ENCODE measurements at regions not wholly inside any gene's neighbourhood (a gene's known extent, or its start where the extent isn't known, plus 50 kb on each side); places are given as distances from the start of the nearest gene placed in this dataset.

- TF ChIP-seq CTCF (IDR thresholded peaks at IDR 0.05; ENCODE audit: low read depth, low read length) (no peak), POLR2A (IDR thresholded peaks at IDR 0.05; ENCODE audit: extremely low read depth, insufficient read length) (no peak), MYC (IDR thresholded peaks at IDR 0.05; ENCODE audit: low read depth, low read length) (no peak)
- TF ChIP-seq, protein P1, sequence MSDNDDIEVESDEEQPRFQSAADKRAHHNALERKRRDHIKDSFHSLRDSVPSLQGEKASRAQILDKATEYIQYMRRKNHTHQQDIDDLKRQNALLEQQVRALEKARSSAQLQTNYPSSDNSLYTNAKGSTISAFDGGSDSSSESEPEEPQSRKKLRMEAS (IDR thresholded peaks at IDR 0.05; ENCODE audit: low read depth, low read length) = no peak
Observed at GRCh38 chr3:31140470-31140869, 246.0 kb upstream of the GADL1 start.
